Activated T-cell treated with anti-CD3 and anti-CD28 coated beads, Interleukin-2, amount 50 U/mL, for 72 hours (primary cell): ENCODE measurements at regions not wholly inside any gene's neighbourhood (a gene's known extent, or its start where the extent isn't known, plus 50 kb on each side); places are given as distances from the start of the nearest gene placed in this dataset.

Experiments
- ATAC-seq, 2 donors: fragments of 150-1000 bp; cut with Tn5 transposase; replicated peaks in 1 of 2; 2 replicates each; pipeline ENCODE4 v1.10.0; 2021; ENCODE audit warnings: moderate library complexity in 2 of 2, mild to moderate bottlenecking in 1 of 2
- DNase-seq, 2 donors: peaks; one replicate each; pipeline ENCODE4 v3.0.0; 2021 to 2022; ENCODE audit warnings: mixed read lengths in 1 of 2
- H3K27ac Mint-ChIP-seq: one replicate; pipeline ENCODE4 v1.8.0; 2022; ENCODE audit warnings: mild to moderate bottlenecking, moderate library complexity, mixed read lengths
- H3K27me3 Mint-ChIP-seq: one replicate; pipeline ENCODE4 v1.8.0; 2022; ENCODE audit warnings: low read depth, mixed read lengths
- H3K36me3 Mint-ChIP-seq, 2 donors: one replicate each; pipeline ENCODE4 v1.8.0; 2022; ENCODE audit warnings: mixed read lengths in 2 of 2, mild to moderate bottlenecking in 1 of 2; ENCODE audit not compliant: insufficient read depth in 2 of 2
- H3K4me1 Mint-ChIP-seq: one replicate; pipeline ENCODE4 v1.8.0; 2022; ENCODE audit warnings: low read depth, mixed read lengths
- H3K4me3 Mint-ChIP-seq, 2 donors: one replicate each; pipeline ENCODE4 v1.8.0; 2022; ENCODE audit warnings: mild to moderate bottlenecking in 2 of 2, mixed read lengths in 2 of 2, moderate library complexity in 2 of 2
- H3K9me3 Mint-ChIP-seq, 2 donors: one replicate each; pipeline ENCODE4 v1.8.0; 2022; ENCODE audit warnings: mixed read lengths in 2 of 2

DNA sequence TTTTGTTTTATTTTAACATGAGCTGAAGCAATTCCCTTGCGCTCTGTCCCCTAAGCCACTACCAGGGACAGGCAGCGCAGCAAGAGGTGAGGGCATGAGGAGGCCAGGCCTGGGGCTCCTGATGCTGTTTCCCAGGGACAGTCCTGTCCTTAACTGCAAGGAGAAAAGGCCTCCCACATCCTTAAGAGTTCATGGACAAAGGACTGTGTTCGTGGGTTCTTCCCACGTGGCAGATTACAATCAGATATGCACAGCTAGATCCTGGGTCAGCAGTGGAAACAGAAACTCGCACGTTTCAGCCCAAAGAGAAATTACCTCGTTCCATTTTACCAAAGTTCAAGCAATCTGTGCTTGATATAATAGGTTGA is 85.8 kb downstream of the MIS18A start:
- Mint-ChIP-seq H3K27ac (no peak overlapping the region), H3K4me1 (no peaks in the 10 kb centered on the region), H3K9me3 (no peaks in the 10 kb centered on the region), H3K36me3 (no peaks in the 10 kb centered on the region), H3K4me3 (no peak overlapping the region), H3K27me3 (peaks cover 15% of the 10 kb centered on the region)
- ATAC-seq (no peak), DNase-seq (no peak)

GRCh38 chr21:32192291-32193097 is 86.4 kb downstream of the MIS18A start:
- Mint-ChIP-seq H3K4me1 (no peaks in the 10 kb centered on the region), H3K36me3 (no peaks in the 10 kb centered on the region), H3K9me3 (no peaks in the 10 kb centered on the region), H3K27me3 (peaks cover 15% of the 10 kb centered on the region), H3K27ac (no peak overlapping the region), H3K4me3 (no peak overlapping the region)
- ATAC-seq, result no peak
- DNase-seq, result no peak

DNA sequence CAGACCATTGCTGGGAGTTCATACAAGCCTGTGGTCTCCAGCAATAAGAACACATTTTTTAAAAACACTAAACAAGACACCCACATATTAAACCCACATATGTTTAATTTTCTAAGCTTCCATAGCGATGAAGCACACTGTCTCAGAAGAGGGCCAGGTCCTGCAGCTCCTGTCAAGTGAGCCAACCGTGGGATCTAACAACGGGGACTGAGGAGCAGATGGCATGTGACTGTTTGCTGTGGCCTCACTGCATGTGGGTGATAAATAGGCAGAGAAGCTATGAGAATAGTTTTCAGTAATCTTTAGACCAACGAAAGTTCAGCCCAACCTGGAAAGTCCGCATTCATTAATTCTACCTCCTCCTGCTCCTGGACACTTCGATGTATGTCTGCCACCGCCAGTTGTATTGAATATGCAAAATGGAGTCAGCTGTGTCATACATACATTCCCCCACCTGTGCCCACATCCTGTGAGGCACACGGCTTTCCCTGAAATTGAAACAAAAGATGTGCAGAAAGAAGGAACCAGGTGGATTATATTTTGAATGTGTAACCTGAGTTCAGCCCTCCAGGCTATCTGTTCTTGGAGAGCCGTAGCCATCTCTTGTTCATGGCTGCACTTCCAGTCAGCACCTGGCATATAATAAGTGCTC is 88.2 kb downstream of the MIS18A start:
- Mint-ChIP-seq H3K4me1 (no peaks in the 10 kb centered on the region), H3K36me3 (no peaks in the 10 kb centered on the region), H3K4me3 (no peak overlapping the region), H3K27ac (no peak overlapping the region), H3K9me3 (no peaks in the 10 kb centered on the region), H3K27me3 (peaks cover 15% of the 10 kb centered on the region)
- ATAC-seq (no peak), DNase-seq (no peak)

DNA sequence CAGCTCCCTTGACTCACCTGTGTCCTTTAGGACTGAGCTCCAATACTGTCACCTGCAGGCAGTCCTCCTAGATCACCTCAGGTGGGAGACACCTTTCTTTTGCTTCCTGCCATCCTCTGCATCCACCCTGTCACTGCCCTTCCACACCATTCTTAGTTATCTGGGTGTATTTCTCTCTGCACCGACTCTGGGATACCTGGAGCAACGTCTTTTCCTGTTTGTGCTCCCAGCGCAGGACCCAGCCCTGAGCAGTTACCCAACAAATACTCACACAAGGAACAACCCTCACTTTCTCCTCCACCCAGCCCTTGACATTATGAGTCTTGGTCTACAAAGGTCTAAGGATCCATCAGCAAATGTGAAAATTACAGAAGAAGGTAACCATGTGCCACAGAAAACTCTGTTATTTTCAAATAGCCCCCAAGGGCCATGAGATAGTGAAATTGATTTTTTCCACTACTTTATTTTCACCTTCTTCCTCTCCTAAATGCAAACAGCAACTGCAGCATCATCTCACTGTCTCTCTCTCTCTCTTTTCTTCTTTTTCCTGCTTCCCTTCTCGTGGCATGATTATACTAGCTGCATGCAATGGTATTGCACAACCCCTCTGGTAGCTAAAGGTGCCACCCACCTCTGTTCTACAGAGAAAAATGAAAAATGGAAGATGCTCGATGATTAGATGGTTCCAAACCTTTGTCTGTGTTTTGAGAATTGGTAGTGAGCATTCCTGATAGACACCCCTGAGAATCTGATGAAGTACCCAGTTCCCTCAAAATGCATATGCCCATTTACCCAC is 89.0 kb downstream of the MIS18A start:
- Mint-ChIP-seq H3K4me1 (no peaks in the 10 kb centered on the region), H3K36me3 (no peaks in the 10 kb centered on the region), H3K4me3 (no peak overlapping the region), H3K27me3 (peaks cover 15% of the 10 kb centered on the region), H3K9me3 (no peaks in the 10 kb centered on the region), H3K27ac (no peak overlapping the region)
- no peak for ATAC-seq
- DNase-seq, result no peak

GRCh38 chr21:32186804-32187203 is 92.0 kb downstream of the MIS18A start:
- H3K9me3 Mint-ChIP-seq, result no peaks in the 10 kb centered on the region
- no peaks in the 10 kb centered on the region for H3K36me3 Mint-ChIP-seq
- H3K4me1 Mint-ChIP-seq, result no peaks in the 10 kb centered on the region
- H3K27ac Mint-ChIP-seq, result no peak overlapping the region
- ATAC-seq (no peak), DNase-seq (no peak)
- H3K27me3 Mint-ChIP-seq, result peaks cover 15% of the 10 kb centered on the region
- H3K4me3 Mint-ChIP-seq, result no peak overlapping the region

GRCh38 chr21:32185726-32186125 is 93.1 kb downstream of the MIS18A start:
- no peaks in the 10 kb centered on the region for H3K36me3 Mint-ChIP-seq
- H3K9me3 Mint-ChIP-seq, result no peaks in the 10 kb centered on the region
- no peaks in the 10 kb centered on the region for H3K4me1 Mint-ChIP-seq
- no peak for ATAC-seq
- DNase-seq, result no peak
- peaks cover 15% of the 10 kb centered on the region for H3K27me3 Mint-ChIP-seq
- no peak overlapping the region for H3K27ac Mint-ChIP-seq
- no peak overlapping the region for H3K4me3 Mint-ChIP-seq

- H3K27ac Mint-ChIP-seq, result no peak overlapping the region
- no peak overlapping the region for H3K4me3 Mint-ChIP-seq
- ATAC-seq, result no peak
- H3K36me3 Mint-ChIP-seq, result no peaks in the 10 kb centered on the region
- H3K4me1 Mint-ChIP-seq, result no peaks in the 10 kb centered on the region
- no peaks in the 10 kb centered on the region for H3K9me3 Mint-ChIP-seq
- no peak for DNase-seq
- H3K27me3 Mint-ChIP-seq, result peaks cover 12% of the 10 kb centered on the region
These were observed 93.7 kb downstream of the MIS18A start for GRCh38 chr21:32185103-32185502.

DNA sequence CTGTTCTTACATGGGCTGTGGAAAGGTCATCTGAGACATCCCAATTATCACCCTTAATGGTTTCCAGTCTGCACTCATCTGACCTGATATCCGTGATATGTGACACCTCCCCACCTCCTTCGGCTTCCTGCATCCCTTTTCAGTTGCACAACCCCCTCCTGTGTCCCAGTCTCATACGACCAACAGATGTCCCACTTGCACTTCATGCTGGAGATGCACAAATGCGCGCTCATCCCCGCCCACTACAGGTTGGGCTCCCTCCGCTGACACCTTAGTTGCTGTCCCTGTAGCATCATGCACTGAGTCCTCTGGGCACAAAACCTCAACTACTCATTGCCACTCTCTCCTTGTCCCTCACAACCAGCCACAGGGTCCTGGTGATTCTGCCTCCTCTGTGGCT is 94.4 kb downstream of the MIS18A start:
- no peak for ATAC-seq
- H3K4me1 Mint-ChIP-seq, result no peaks in the 10 kb centered on the region
- H3K36me3 Mint-ChIP-seq, result no peaks in the 10 kb centered on the region
- H3K4me3 Mint-ChIP-seq, result no peak overlapping the region
- no peak overlapping the region for H3K27ac Mint-ChIP-seq
- H3K9me3 Mint-ChIP-seq, result no peaks in the 10 kb centered on the region
- no peak for DNase-seq
- peaks cover 6% of the 10 kb centered on the region for H3K27me3 Mint-ChIP-seq

- no peak overlapping the region for H3K27ac Mint-ChIP-seq
- peaks cover 6% of the 10 kb centered on the region for H3K27me3 Mint-ChIP-seq
- no peaks in the 10 kb centered on the region for H3K4me1 Mint-ChIP-seq
- no peaks in the 10 kb centered on the region for H3K36me3 Mint-ChIP-seq
- no peak overlapping the region for H3K4me3 Mint-ChIP-seq
- DNase-seq (no peak), ATAC-seq (no peak)
- H3K9me3 Mint-ChIP-seq, result no peaks in the 10 kb centered on the region
These were observed 94.8 kb downstream of the MIS18A start for GRCh38 chr21:32184065-32184464.

- ATAC-seq (no peak), DNase-seq (no peak)
- Mint-ChIP-seq H3K4me1 (no peaks in the 10 kb centered on the region), H3K36me3 (no peaks in the 10 kb centered on the region), H3K27ac (no peak overlapping the region), H3K9me3 (no peaks in the 10 kb centered on the region), H3K27me3 (peaks cover 4% of the 10 kb centered on the region), H3K4me3 (no peak overlapping the region)
These were observed 95.5 kb downstream of the MIS18A start for GRCh38 chr21:32183396-32183795.

DNA sequence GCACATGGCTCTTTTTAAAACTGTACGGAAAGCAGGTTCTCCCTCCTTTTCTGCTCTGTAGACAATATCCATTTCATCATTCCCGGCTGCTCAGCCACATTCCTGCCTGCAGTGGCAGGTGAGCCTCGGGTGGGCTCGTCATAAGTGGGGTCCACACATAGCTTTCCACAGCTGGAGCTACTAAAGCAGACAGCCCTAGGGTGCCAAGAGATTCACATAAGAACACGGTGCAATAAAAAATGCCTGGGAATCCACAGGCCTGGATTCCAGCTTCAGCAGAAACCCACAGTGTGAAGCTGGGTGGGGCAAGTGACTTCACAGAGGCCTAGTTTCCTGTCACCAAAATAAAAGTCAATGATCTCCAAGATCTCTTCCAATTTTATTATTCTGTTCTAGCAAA is 96.4 kb downstream of the MIS18A start:
- Mint-ChIP-seq H3K27me3 (no peaks in the 10 kb centered on the region), H3K9me3 (no peaks in the 10 kb centered on the region), H3K27ac (no peak overlapping the region), H3K36me3 (no peaks in the 10 kb centered on the region), H3K4me1 (no peaks in the 10 kb centered on the region), H3K4me3 (no peak overlapping the region)
- ATAC-seq (no peak), DNase-seq (no peak)

DNA sequence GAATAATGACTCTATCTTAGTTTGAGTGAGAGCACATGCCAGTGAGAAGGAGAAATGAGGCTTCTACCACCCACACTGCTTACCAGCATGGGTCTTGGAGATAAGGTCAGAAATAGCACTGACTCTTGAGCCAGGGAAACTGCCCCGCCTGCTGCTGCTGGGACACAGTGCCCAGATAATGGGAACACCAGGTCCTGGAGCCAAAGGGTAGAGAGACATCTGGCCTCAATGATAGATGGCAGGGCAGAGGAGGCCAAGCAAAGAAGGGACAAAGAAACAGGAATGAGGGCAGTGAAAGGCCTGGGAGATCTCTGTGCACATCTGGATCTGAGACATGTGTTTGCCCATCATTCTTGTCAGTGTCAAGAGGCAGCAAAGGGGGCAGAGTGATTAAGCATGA is 97.4 kb downstream of the MIS18A start:
- Mint-ChIP-seq H3K9me3 (no peaks in the 10 kb centered on the region), H3K27ac (no peak overlapping the region), H3K36me3 (no peaks in the 10 kb centered on the region), H3K4me3 (no peak overlapping the region), H3K4me1 (no peaks in the 10 kb centered on the region), H3K27me3 (no peaks in the 10 kb centered on the region)
- DNase-seq (no peak), ATAC-seq (no peak)

GRCh38 chr21:32174819-32175218 is 104.0 kb downstream of the MIS18A start:
- Mint-ChIP-seq H3K4me1 (no peaks in the 10 kb centered on the region), H3K4me3 (no peak overlapping the region), H3K27me3 (peaks cover 9% of the 10 kb centered on the region), H3K36me3 (no peaks in the 10 kb centered on the region), H3K27ac (no peak overlapping the region), H3K9me3 (no peaks in the 10 kb centered on the region)
- DNase-seq (no peak), ATAC-seq (no peak)
